GM04503 (cell line): ENCODE measurements at regions not wholly inside any gene's neighbourhood (a gene's known extent, or its start where the extent isn't known, plus 50 kb on each side); places are given as distances from the start of the nearest gene placed in this dataset.
"Not testable (repeated sequence)": the region's sequence is repeated elsewhere in the genome, so short reads cannot be mapped to it uniquely, and the experiment has no call there.

Experiments used
- DNase-seq: peaks from one replicate; pipeline ENCODE4 v3.0.0-alpha.2; 2012; ENCODE audit warnings: low read depth

DNA sequence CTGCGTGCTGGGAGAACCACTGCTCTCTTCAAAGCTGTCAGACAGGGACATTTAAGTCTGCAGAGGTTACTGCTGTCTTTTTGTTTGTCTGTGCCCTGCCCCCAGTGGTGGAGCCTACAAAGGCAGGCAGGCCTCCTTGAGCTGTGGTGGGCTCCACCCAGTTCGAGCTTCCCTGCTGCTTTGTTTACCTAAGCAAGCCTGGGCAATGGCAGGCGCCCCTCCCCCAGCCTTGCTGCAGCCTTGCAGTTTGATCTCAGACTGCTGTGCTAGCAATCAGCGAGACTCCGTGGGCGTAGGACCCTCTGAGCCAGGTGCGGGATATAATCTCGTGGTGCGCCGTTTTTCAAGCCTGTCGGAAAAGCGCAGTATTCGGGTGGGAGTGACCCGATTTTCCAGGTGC, 837.0 kb downstream of the EPHA3 start:
- not testable (repeated sequence) for DNase-seq

DNA sequence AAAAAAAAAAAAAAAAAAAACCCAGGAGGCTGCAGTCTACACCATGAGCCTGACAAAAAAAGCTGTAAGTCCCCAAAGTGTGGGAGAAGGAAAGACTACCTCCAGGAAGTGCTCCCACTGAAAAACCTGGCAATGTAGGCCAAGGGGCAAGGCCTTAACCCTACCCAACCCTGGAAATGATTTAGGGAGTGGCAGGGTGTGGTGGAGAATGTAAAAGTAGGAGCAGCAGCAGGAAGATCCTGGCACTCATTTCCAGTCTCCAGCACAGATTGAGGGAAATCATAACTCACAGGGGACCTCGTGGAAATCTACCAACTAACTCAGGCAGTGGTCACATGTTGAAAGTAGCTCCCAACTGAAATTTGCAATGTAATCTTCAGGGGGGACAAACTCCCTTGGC, 839.5 kb downstream of the EPHA3 start:
- no peak for DNase-seq

DNA sequence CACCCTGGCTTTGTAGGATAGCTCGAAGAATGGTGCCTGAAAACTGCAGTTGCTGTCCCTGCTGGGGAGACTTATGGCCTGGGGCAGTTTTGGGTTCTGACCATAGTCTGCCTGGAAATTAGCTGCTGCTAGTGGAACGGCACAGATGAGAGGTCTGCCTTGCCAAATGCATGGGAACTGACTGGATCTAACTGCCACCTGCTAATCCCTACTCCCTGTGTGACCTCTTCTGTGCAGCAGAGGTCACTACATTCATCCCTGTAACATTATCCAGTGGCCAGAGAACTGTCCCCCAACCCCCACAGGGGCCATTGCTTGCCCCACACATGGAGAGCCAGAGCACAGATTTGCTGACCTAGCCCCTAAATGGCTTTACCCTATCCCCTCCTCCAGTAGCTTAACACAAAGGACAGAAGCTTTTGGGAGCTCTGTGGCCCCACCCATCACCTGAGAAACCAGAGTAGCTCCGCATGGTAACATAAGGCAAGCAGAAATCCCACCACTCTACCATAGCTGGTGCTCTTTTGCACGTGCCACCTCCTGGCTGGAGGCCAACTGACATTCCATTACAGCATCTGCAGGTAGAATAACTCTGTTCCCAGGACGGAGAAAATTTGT, 840.0 kb downstream of the EPHA3 start:
- no peak for DNase-seq

DNA sequence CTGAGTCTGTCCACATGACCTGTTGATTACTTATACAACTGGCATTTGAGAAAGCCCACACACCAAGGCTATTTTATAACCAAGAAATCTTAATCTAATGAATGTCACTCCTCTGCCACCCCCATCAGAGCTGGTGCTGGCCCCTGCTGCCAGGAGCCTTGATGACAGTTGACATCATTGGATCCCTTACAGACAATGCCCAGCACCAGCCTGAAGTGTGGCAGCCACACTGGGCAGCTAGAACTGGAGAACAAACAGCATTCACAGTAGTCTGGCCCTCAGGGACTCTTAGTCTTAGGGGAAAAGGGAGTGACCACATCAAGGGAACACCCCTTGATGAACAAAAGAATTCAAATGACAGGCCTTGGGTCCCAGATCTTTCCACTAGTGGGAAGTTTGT, 840.6 kb downstream of the EPHA3 start:
- DNase-seq = no peak

DNA sequence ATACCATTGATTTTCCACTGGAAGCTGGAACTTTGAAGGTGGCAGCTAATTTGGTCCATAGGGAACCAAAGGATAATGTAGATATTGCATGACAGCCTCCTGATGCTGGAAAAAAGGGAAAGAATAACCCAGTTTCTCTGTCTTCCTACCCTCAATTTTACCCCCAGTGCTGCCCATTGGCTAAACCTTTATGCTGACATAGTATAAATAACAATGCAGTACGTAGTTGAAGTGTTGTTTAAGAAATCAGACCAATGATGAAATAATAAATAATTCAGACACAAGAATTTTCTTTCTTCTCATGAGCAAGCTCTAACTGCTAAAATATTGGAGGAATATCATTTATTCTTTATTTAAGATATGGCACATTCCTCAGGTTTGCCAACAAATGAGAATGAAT, 843.4 kb downstream of the EPHA3 start:
- no peak for DNase-seq

DNA sequence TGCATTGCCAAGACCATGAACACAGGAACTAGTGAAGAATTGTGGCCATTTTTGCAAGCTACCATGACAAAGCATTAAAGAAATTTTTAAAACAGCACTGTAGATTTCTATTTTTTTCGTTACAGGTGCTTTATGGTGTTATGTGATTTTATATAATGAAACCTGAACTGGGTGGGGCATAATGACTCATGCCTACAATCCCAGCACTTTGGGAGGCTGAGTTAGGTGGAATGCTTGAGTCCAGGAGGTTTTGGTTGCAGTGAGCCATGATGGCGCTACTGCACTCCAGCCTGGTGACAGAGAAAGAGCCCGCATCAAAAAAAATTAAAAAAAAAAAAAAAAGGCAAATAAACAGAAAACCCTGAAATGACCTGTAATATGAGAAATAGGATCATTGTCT, 846.7 kb downstream of the EPHA3 start:
- no peak for DNase-seq

DNA sequence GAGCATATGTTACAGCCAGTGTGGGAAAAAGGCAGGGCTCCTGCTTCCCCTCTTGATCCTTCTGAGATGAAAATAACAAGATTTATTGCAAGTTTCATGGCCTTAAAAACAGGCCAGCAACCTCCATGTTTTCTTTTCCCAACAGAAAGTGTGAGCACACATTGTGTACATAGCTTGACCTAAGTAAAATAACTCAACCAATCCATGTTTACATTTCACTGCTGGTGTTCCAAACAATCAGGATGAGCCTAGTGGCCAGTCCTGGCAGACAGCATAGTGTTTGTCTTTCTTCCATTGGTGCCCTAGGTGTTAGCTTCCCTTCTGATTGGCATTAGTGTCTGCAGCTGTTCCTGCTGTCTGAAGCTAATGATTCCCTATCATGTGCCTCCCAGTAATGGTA, 847.7 kb downstream of the EPHA3 start:
- DNase-seq = no peak

DNA sequence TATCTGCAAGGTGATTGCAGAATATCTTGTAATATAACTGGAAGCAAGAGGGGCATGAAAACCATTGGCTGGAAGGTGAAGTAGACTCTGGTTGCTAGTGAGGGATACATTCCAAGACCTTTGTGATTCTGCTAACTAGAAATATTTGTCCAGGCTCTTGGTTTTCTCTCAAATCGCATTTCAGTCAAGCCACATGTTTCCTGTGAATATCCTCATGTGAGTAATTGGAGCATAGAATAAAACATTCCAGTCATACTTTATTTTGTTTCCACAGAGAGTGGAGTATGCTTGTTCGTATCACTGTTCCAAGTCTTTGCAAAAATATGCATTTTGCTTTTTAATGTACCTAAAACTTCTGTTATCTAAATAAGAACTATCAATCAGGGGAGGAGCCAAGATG, 850.0 kb downstream of the EPHA3 start:
- no peak for DNase-seq

DNA sequence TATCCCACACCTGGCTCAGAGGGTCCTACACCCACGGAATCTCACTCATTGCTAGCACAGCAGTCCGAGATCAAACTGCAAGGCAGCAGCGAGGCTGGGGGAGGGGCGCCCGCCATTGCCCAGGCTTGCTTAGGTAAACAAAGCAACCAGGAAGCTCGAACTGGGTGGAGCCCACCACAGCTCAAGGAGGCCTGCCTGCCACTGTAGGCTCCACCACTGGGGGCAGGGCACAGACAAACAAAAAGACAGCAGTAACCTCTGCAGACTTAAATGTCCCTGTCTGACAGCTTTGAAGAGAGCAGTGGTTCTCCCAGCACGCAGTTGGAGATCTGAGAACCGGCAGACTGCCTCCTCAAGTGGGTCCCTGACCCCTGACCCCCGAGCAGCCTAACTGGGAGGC, 850.7 kb downstream of the EPHA3 start:
- DNase-seq = not testable (repeated sequence)

DNA sequence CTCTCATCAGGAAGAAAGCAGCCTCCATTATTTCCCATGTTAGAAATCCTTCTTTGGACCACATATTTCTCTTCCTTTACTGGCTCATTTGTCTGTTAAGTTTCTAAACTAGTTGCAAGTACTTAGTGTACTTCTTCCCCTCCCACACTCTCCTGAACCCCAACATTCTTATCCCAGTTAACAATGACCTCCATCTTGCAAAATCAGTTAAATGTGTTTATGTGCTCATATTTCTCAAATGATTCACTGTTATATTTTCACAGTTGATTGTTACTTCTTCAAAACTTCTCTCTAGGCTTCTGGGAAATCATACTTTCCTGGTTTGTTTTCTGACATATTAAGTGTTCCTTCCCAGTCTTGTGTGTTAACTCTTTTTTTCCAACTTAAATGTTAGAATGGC, 856.9 kb downstream of the EPHA3 start:
- DNase-seq = no peak

DNA sequence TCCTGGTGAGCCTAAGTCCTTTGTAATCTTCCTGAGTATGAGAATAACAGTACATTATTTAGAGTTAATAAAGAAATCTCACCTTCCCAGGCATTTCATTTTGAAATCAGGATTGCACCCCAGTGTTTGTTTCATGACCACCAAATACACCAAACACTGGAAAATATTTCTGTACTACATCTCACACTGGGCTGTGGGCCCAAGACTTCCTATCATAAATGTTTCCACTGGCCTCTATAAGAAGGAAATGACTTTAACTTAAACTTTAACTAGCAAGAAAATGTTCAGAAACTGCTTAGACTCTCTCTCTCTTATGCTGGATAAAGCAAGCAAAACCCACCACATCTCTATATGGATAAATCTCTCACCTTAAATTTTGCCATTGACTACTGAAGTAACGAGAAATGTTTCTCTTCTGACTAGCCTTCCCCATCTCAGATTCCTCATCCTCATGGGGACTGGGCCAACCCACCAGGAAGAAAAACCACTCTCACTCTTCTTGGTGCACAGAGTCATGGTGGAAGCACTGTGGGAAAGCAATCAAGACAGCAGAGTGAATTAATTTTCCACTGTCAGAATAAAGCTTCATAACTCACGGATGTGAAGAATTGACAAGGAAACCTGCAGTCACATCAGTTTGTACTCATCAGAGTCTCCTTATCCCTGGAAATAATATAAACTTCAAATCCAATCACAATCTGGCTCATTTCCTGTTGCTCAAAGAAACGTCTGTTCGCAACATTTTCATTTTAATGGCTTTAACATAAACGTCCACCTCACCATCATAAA, 859.6 kb downstream of the EPHA3 start:
- DNase-seq = no peak

DNA sequence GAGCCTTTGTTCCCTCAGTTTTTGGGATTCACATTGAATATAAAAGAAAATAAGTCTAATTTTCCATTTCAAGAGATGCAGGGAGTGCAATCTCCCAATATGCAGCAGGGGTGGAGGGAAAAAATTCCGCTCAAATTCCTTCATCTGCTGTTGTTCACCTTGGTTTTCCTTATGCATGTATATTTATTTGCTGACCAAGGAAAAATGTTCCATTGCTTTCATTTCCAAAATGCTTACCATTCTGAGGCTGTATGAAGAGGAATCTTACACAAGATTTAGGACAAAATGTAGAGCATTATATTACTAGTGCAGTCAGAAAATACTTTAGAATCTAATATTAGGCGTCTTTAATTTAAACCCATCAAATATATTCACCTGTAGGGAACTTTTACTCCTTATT, 863.9 kb downstream of the EPHA3 start:
- DNase-seq = no peak

DNA sequence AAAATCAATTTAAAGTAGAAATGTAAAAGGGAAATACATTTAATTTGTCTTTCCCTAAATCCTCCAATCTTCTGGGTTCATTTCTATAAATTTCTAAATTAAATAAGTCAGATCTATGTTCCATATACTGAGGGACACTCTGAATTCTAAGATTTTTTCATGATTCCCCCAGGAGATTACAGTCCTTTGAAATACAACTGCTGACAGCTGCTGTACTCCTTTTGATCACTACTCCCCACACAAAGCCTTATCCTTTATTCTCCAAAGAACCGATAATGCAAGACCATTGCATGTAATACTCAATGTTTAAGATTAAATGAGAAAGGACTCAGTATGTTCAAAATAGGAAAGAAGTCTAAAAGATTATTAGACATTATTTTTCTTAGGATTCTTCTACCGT, 865.7 kb downstream of the EPHA3 start:
- DNase-seq = no peak

DNA sequence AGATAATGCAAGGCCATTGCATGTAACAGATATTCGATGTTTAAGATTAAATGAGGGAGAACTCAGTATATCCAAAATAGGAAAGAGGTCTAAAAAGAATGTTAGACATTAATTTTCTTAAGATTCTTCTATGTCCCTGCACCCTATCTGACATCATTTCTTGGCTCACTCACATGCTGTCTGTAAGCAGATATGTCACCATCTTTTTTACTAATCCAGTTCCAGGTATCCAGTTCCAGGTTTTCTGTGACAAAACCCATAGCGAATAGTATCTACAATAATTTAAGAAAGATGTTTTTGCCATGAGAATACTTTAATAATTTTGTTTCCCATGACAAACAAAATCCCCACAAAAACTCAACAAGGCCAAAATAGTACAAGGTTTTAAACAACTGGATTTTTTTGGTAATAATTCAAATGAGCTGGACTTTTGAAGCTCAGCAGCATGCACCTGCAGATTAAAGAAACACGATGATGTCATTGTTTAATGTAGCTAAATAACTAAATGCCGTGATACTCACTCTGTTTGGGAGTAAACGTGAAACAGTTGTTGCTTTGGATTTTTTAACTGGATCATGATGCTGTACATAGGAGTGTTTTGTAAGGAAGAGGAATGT, 867.6 kb downstream of the EPHA3 start:
- no peak for DNase-seq

DNA sequence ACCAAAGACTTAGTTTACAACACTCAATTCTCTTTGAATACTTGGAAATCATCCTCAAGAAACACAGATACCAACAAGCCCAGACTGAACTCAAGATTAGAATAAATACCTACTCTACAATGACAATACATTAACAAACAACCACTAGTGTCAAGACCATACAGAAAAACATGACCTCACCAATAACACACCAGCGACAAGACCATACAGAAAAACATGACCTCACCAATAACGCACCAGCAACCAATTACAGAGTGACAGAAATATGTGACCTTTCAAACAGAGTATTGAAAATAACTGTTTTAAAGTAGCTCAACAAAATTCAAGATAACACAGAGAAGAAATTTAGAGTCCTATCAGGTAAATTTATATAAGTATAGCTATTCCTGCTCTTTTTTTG, 876.0 kb downstream of the EPHA3 start:
- no peak for DNase-seq

DNA sequence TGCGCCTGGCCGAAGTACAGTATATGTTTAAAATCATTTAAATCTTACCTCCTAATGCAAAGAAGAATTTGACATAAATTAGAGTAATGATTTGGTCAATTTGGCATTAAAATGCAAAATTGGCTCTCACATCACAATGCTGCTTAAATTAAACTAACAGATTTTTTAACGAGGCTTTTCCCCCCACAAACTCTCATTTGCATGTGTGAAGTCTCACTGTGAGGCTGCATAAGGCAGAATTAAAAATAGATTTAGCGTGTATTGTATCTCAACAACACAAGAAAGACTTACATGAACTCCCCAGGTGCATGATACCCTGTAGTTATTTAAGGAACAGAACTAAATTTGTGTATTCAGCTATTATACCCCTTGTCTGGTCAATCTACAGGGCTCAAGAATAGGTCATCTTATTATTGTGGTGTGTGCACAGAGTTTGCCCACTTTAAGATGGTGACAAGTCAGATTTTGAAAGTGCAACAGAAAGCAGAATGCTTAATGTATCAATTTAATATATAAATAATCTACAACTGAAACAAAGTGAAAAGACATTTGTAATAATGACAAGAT, 897.9 kb downstream of the EPHA3 start:
- DNase-seq = no peak

DNA sequence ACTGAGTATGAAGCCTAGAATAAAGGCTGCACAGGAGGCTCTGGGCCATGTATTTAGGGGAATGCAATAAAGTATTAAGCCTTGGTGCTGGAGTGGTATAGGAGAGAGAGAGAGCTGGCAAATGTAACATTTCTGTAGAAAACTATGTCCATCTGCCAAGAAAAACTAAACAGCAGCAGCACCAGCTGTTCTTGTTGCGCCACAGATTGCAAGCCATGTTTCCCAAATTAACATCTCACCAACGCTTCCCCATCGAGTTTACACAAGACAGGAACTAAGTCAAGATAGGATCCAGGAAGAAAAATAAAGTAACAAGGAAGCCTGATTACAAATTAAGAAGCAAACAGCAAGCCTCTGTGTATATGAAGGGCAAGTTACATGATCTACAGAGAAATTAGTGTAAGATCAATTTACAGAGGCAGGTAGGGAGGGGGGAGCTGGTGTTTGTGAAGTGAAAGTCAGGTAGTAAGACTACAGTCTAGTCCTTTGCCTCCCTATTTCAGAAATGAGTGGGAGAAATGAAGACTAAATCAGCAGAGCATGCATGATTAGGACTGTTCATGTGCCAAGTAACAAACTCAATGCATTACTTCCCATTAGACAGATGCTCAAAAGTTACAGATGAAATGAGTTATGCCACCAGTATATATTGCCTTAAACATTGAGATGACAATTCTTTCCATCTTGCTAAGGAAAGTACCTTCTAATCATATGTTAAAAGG, 900.5 kb downstream of the EPHA3 start:
- DNase-seq = no peak

DNA sequence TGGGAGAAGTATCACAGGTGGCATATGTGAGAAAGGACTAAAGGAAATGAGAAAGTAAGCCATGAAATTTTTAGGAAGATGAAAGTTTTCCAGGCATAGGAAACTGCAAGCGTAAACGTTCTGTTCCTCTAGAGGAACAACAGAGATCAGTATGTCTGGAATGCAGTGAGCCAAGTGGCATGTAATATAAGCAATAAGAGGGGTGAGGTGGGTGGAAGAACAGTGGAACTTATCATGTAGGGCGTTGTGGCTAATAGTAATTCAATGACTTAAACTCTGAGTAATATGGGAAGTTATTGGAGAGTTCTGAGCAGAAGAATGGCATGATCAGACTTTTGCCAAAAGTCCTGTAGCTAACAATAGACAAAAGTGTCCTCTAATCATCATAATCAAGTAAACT, 902.9 kb downstream of the EPHA3 start:
- DNase-seq = no peak

DNA sequence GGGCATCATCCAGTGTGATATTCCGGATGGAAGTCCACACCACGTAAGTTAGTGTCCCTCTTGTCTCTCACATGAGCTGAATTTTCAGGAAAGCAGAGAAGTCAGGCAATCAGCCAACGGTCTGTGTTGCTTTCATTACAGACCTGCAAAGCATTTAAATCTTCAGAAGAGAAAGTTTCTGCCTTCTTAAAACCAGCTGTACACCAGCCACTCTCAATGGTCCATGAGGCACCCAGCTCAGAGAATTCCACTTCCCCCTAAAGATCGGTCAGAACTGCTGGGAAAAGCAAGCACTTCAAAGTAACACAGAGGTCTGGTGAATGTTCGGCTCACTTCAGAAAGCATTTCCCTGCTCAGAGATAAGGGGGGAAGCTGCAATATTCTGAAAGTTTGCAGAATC, 903.7 kb downstream of the EPHA3 start:
- no peak for DNase-seq

DNA sequence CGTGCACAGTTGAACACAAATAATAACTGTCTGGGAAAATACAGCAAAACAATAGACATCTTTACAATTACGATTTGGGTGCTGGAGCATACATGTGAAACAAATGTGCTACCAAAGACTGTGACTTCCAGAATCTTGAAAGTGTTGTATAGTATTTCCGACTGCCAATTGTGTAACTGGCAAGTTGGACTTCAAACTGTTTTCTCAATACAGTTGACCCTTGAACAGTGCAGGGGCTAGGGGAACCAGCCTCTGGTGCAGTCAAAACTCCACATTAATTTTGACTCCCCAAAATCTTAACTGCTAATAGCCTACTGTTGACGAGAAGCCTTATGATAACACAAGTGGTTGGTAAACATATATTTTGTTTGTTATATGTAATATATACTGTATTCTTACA, 904.2 kb downstream of the EPHA3 start:
- no peak for DNase-seq

DNA sequence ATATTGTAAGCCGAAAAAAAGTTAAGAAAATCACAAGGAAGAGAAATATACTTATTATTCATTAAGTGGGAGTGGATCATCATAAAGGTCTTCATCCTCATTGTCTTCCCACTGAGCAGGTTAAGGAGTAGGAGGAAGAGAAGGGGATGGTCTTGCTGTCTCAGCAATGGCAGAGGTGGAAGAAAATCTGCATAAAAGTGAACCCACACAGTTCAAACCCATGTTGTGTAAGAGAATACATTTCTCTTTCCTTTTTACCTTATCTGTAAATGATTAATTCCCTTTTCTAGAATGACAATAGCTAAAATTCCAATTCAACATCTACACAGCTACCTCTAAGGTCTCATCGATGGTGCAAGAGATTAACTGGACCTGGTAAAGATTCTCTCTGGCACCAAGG, 904.6 kb downstream of the EPHA3 start:
- no peak for DNase-seq

DNA sequence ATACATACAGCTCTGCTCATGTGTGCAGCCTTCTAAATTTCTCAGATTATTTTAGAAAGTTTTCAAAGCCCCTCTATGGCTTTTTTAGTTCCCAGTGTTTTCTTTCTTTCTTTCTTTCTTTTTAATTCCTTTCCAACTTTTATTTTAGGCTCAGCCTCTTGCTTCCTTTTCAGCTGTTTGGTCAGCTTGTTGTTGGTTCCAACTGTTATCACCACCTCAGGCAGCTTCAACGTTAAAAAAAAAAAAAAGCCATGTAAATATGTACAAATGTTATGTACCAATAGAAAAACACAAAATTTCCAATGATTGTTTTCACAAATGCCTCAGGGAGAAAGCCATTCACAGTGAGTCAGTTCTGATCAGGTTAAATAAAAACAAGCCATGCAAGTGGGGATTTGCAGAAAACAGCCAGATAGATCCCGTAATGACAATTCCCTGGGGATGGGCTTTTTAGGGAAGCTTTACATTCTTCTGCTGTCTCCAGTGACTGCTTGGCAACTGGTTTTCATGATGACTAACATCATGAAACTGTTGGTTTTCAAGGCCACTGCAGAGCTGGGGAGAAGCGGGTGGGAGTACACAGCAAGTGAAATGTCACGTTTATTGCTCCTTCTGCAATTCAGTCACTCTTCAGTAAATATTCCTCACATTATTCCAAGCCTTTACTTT, 908.4 kb downstream of the EPHA3 start:
- peak; percentile 1 for DNase-seq
